ENCODE measurements at regions not wholly inside any gene's neighbourhood (a gene's known extent, or its start where the extent isn't known, plus 50 kb on each side); places are given as distances from the start of the nearest gene placed in this dataset.

DNA sequence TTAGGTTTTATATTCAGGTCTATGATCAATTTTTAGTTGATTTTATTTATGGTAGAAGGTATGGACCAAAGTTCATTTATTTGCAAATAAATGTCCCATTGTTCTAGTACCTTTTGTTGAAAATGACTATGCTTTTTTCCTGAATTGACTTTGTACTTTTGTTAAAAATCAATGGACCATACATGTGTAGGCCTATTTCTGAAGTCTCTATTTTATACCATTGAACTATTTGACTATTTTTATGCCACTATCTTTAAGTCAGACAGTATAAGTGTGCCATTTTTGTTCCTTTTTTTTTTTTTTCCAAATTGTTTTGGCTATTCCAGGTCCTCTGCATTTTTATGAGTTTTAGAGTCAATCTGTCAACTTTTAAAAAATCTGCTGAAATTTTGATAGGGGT lies 73.6 kb upstream of the UGP2 start:
- TF ChIP-seq CTCF (conservative IDR thresholded peaks at IDR 0.05) (no peak), ZFX (IDR thresholded peaks at IDR 0.05) (no peak)
- H3K27ac ChIP-seq, result no peak overlapping the region

- TF ChIP-seq CTCF (conservative IDR thresholded peaks at IDR 0.05) (no peak), ZFX (IDR thresholded peaks at IDR 0.05) (no peak)
- no peak overlapping the region for H3K27ac ChIP-seq
Measured at GRCh38 chr2:63769915-63770314, 71.8 kb upstream of the UGP2 start.

DNA sequence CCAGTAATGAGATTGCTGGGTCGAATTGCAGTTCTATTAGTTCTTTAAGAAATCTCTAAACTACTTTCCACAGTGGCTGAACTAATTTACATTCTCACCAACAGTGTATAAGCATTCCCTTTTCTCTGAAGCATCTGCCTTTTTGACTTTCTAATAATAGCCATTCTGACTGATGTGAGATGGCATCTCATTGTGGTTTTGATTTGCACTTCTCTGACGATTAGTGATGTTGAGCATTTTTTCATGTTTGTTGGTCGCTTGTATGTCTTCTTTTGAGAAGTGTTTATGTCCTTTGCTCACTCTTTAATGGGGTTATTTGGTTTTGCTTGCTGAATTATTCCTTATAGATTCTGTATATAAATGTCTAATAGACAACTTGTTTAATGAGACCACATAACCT lies 69.6 kb upstream of the UGP2 start:
- TF ChIP-seq CTCF (conservative IDR thresholded peaks at IDR 0.05) (no peak), ZFX (IDR thresholded peaks at IDR 0.05) (no peak)
- H3K27ac ChIP-seq, result no peak overlapping the region

DNA sequence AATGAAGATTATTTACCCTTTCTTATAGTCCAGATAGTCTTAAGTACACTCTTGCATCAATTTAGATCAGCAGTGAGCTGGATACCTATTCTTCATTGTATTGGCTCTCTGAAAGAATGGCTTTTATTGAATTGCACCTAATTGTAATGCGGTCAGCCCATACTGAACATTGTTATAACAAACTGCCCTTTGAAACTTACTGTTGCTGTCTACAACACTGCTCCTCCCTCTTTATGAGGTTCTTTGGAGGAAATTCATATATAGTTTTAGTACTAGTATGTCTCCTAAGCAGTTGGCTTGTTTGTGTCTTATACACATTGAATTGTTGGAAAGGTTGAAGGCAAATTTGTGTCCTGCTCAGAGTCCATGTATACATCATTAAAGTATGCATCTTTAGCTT lies 66.5 kb upstream of the UGP2 start:
- TF ChIP-seq ZFX (IDR thresholded peaks at IDR 0.05) (no peak), CTCF (conservative IDR thresholded peaks at IDR 0.05) (no peak)
- no peak overlapping the region for H3K27ac ChIP-seq

DNA sequence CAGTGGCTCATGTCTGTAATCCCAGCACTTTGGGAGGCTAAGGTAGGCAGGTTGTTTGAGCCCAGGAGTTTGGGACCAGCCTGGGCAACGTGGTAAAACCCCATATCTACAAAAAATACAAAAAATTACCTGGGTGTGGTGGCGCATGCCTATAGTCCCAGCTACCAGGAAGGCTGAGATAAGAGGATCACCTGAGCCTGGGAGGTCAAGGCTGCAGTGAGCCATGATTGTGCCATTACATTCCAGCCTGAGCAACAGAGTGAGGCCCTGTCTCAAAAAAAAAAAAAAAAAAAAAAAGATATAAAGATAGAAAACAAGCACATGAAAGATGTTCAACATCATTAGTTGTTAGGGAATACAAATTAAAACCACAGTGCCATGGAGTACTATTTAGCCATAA lies 65.3 kb upstream of the UGP2 start:
- no peak overlapping the region for H3K27ac ChIP-seq
- no peak for TF ChIP-seq CTCF (conservative IDR thresholded peaks at IDR 0.05)
- TF ChIP-seq ZFX (IDR thresholded peaks at IDR 0.05), result no peak

DNA sequence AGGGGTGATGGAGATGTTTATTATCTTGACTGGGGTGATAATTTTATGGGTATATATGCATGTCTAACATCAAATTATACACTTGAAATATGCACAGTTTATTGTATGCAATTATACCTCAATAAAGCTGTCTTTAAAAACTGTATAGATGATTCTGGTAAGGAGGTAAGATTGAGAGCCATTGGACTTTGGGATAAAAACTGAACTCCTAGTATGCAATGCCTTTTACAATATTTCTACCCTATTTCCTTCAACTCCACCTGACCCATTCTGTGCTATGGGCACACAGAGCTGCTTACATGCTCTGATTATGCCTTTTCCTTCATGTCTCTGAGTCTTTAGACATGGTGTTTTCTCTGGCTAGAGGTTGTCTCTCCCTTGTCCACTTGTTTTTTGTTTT lies 63.9 kb upstream of the UGP2 start:
- TF ChIP-seq CTCF (conservative IDR thresholded peaks at IDR 0.05), result no peak
- TF ChIP-seq ZFX (IDR thresholded peaks at IDR 0.05), result no peak

GRCh38 chr2:63778391-63778790 lies 63.3 kb upstream of the UGP2 start:
- TF ChIP-seq ZFX (IDR thresholded peaks at IDR 0.05), result no peak
- TF ChIP-seq CTCF (conservative IDR thresholded peaks at IDR 0.05), result no peak

More for the DNA sequence above, 63.9 kb upstream of the UGP2 start:
- H3K27ac ChIP-seq, result no peak overlapping the region

More at GRCh38 chr2:63778391-63778790, 63.3 kb upstream of the UGP2 start:
- no peak overlapping the region for H3K27ac ChIP-seq

Measured in C4-2B (cell line).